ENCODE measurements at regions not wholly inside any gene's neighbourhood (a gene's known extent, or its start where the extent isn't known, plus 50 kb on each side); places are given as distances from the start of the nearest gene placed in this dataset.

DNA sequence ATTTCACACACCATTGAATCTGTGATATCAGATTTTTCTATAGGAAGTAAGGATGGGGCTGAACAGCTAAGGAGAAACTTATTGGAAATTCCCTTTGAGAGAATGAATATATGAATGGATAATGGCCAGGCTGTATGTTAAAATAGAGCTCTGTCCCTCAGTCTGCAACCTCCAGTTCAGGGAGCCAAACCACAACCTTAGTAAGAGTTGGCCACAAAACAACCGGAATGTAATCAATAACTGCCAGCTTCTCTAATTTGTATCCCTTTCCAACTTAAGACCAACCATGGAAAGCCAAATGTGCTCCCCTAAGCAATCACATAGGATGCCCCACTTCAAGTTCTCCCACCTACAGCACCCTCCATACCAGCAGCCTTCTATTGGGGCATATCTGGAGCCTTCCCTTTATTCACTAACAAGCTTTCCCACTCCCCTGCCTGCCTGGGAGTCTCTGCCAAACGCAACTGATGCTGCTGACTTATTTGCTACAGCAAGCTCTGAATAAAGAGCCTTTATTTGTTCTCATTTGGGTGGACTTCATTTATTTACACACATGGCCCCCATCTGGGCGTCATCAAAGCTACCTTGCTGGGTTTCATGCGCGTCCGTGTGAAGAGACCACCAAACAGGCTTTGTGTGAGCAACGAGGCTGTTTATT, 75.4 kb upstream of the LARS2 start:
- TF ChIP-seq, protein P1, sequence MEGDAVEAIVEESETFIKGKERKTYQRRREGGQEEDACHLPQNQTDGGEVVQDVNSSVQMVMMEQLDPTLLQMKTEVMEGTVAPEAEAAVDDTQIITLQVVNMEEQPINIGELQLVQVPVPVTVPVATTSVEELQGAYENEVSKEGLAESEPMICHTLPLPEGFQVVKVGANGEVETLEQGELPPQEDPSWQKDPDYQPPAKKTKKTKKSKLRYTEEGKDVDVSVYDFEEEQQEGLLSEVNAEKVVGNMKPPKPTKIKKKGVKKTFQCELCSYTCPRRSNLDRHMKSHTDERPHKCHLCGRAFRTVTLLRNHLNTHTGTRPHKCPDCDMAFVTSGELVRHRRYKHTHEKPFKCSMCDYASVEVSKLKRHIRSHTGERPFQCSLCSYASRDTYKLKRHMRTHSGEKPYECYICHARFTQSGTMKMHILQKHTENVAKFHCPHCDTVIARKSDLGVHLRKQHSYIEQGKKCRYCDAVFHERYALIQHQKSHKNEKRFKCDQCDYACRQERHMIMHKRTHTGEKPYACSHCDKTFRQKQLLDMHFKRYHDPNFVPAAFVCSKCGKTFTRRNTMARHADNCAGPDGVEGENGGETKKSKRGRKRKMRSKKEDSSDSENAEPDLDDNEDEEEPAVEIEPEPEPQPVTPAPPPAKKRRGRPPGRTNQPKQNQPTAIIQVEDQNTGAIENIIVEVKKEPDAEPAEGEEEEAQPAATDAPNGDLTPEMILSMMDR (IDR thresholded peaks at IDR 0.05; ENCODE audit: insufficient read depth, low read length) = no peak
- TF ChIP-seq, protein P2, sequence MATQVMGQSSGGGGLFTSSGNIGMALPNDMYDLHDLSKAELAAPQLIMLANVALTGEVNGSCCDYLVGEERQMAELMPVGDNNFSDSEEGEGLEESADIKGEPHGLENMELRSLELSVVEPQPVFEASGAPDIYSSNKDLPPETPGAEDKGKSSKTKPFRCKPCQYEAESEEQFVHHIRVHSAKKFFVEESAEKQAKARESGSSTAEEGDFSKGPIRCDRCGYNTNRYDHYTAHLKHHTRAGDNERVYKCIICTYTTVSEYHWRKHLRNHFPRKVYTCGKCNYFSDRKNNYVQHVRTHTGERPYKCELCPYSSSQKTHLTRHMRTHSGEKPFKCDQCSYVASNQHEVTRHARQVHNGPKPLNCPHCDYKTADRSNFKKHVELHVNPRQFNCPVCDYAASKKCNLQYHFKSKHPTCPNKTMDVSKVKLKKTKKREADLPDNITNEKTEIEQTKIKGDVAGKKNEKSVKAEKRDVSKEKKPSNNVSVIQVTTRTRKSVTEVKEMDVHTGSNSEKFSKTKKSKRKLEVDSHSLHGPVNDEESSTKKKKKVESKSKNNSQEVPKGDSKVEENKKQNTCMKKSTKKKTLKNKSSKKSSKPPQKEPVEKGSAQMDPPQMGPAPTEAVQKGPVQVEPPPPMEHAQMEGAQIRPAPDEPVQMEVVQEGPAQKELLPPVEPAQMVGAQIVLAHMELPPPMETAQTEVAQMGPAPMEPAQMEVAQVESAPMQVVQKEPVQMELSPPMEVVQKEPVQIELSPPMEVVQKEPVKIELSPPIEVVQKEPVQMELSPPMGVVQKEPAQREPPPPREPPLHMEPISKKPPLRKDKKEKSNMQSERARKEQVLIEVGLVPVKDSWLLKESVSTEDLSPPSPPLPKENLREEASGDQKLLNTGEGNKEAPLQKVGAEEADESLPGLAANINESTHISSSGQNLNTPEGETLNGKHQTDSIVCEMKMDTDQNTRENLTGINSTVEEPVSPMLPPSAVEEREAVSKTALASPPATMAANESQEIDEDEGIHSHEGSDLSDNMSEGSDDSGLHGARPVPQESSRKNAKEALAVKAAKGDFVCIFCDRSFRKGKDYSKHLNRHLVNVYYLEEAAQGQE (IDR thresholded peaks at IDR 0.05; ENCODE audit: insufficient replicate concordance, low read depth) = no peak
